WTC11 (cell line): ENCODE measurements at regions not wholly inside any gene's neighbourhood (a gene's known extent, or its start where the extent isn't known, plus 50 kb on each side); places are given as distances from the start of the nearest gene placed in this dataset.

Experiments used
- ATAC-seq: fragments of 200-7000 bp; cut with Tn5 transposase; 2 replicates; pipeline ENCODE4 v1.10.0; 2021; ENCODE audit warnings: mild to moderate bottlenecking, moderate library complexity
- CTCF ChIA-PET: fragments of 300-600 bp; sonication (Branson Sonifier 250); formaldehyde crosslinking; loops from one replicate; lab custom pipeline; 2021; ENCODE audit warnings: antibody characterized with exemption; lab: Charles Lee
- POLR2A ChIA-PET: fragments of 350-600 bp; sonication (Branson Sonifier 250); formaldehyde crosslinking; loops from one replicate; lab custom pipeline; 2021; ENCODE audit warnings: antibody characterized with exemption; lab: Charles Lee
- DNase-seq: peaks from one replicate; pipeline ENCODE4 v3.0.0; 2021; ENCODE audit warnings: low spot score
- H3K27ac Mint-ChIP-seq: 2 replicates; pipeline ENCODE4 v1.8.0; 2021; ENCODE audit warnings: mixed read lengths
- H3K27me3 Mint-ChIP-seq: 2 replicates; pipeline ENCODE4 v1.8.0; 2021; ENCODE audit warnings: low read depth, mild to moderate bottlenecking, moderate library complexity, mixed read lengths
- H3K36me3 Mint-ChIP-seq: 2 replicates; pipeline ENCODE4 v1.8.0; 2021; ENCODE audit warnings: mixed read lengths
- H3K4me1 Mint-ChIP-seq: 2 replicates; pipeline ENCODE4 v1.8.0; 2022; ENCODE audit warnings: mixed read lengths
- H3K4me3 Mint-ChIP-seq: 2 replicates; pipeline ENCODE4 v1.8.0; 2021; ENCODE audit warnings: mild to moderate bottlenecking, moderate library complexity, mixed read lengths
- H3K9me3 Mint-ChIP-seq: 2 replicates; pipeline ENCODE4 v1.8.0; 2021; ENCODE audit warnings: mixed read lengths
- FOXJ3 ChIP-seq: sonication (generic); formaldehyde crosslinking; IDR thresholded peaks from 2 replicates; pipeline ENCODE4 v1.9.0; 2021; ENCODE audit warnings: missing genetic modification reagents, mild to moderate bottlenecking, borderline replicate concordance
- FOXK1 ChIP-seq: sonication (generic); formaldehyde crosslinking; IDR thresholded peaks from 2 replicates; pipeline ENCODE4 v1.8.0; 2022; ENCODE audit warnings: mild to moderate bottlenecking, moderate library complexity, missing genetic modification reagents
- GTF2I ChIP-seq: fragments of 250-450 bp; sonication (Bioruptor Pico); conservative IDR thresholded peaks from 2 replicates; pipeline ENCODE4 v1.4.0; 2021; ENCODE audit warnings: mild to moderate bottlenecking
- MYBL2 ChIP-seq: sonication (generic); formaldehyde crosslinking; IDR thresholded peaks from 2 replicates; pipeline ENCODE4 v1.8.1; 2023; ENCODE audit warnings: mild to moderate bottlenecking, moderate library complexity, missing genetic modification reagents
- SMAD3 ChIP-seq: sonication (generic); formaldehyde crosslinking; IDR thresholded peaks from 2 replicates; pipeline ENCODE4 v1.8.0; 2022; ENCODE audit warnings: missing genetic modification reagents, mild to moderate bottlenecking, borderline replicate concordance
- ZNF232 ChIP-seq: sonication (generic); formaldehyde crosslinking; IDR thresholded peaks from 2 replicates; pipeline ENCODE4 v1.8.0; 2022; ENCODE audit warnings: mild to moderate bottlenecking, missing genetic modification reagents
- ZNF423 ChIP-seq: fragments of 250-450 bp; sonication (Bioruptor Pico); IDR thresholded peaks from 2 replicates; pipeline ENCODE4 v2.1.2; 2022; ENCODE audit warnings: mild to moderate bottlenecking, moderate library complexity
- TF ChIP-seq, protein P1 (sequence below): fragments of 250-450 bp; sonication (Bioruptor Pico); IDR thresholded peaks from 2 replicates; pipeline ENCODE4 v2.1.2; 2022; ENCODE audit warnings: mild to moderate bottlenecking, moderate library complexity
- TF ChIP-seq, protein P2 (sequence below): sonication (generic); formaldehyde crosslinking; conservative IDR thresholded peaks from 2 replicates; pipeline ENCODE4 v1.8.1; 2022; ENCODE audit warnings: mild to moderate bottlenecking, missing genetic modification reagents
- TF ChIP-seq, protein P3 (sequence below): sonication (generic); formaldehyde crosslinking; IDR thresholded peaks from 2 replicates; pipeline ENCODE4 v1.8.1; 2023; ENCODE audit warnings: mild to moderate bottlenecking, missing genetic modification reagents, moderate library complexity
- TF ChIP-seq, protein P4 (sequence below): fragments of 250-450 bp; sonication (Bioruptor Pico); IDR thresholded peaks from 2 replicates; pipeline ENCODE4 v1.9.0; 2021; ENCODE audit warnings: moderate library complexity, mild to moderate bottlenecking, inconsistent platforms, borderline replicate concordance
- TF ChIP-seq, protein P5 (sequence below): sonication (generic); formaldehyde crosslinking; IDR thresholded peaks from 2 replicates; pipeline ENCODE4 v1.8.0; 2023; ENCODE audit warnings: missing genetic modification reagents
- TF ChIP-seq, protein P6 (sequence below): fragments of 250-450 bp; sonication (Bioruptor Pico); IDR thresholded peaks from 2 replicates; pipeline ENCODE4 v1.9.0; 2021; ENCODE audit warnings: mild to moderate bottlenecking, borderline replicate concordance

DNA sequence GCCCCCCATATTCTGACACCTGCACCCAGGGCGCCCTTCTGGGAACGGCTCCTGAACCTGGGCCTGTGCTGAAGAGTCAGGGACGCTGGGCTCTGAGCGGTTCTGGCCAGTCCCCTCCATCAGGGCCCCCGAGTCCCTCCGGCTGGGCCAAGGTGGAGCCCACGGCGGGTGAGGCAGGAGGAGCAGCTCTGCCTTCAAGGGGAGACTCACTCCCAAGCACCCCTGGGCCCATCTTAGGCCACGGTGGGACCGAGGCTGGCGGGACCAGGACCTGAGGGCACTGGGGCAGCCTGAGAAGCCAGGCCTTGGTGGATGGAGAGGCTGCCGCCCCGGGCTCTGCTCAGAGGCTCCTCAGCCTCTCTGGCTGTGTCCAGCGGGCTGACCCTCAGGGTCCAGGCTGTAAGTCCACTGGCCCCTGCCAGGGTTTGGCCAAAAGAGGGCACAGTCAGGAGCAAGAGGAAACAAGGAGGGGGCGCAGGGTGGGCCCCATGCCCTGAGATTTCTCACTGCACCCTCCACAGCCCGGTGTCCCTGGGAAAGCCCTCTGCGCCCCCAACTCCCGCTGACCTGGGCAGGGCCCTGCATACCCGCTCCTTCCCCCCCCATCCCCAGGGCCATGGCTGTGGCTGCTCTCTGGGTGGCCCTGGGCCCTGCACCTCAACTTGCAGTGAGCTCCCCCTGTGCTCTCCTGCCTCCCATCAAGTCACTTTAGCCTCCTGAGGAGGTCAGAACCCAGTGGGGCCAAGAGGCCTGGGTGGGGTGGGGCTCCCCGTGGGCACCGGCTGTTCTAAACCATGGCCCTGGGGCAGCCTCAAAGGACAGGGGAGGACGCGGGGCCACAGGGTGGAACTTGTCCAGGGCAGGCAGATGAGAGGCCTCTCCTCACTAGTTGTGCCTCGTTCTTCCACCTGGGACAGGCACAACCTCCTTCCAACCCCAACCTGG lies 266.4 kb upstream of the SFSWAP start:
- no peak for TF ChIP-seq MYBL2
- TF ChIP-seq, protein P1, sequence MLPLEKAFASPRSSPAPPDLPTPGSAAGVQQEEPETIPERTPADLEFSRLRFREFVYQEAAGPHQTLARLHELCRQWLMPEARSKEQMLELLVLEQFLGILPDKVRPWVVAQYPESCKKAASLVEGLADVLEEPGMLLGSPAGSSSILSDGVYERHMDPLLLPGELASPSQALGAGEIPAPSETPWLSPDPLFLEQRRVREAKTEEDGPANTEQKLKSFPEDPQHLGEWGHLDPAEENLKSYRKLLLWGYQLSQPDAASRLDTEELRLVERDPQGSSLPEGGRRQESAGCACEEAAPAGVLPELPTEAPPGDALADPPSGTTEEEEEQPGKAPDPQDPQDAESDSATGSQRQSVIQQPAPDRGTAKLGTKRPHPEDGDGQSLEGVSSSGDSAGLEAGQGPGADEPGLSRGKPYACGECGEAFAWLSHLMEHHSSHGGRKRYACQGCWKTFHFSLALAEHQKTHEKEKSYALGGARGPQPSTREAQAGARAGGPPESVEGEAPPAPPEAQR, result no peak
- no peak for TF ChIP-seq GTF2I (CRISPR knock-in tag)
- TF ChIP-seq, protein P2, sequence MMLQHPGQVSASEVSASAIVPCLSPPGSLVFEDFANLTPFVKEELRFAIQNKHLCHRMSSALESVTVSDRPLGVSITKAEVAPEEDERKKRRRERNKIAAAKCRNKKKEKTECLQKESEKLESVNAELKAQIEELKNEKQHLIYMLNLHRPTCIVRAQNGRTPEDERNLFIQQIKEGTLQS (CRISPR knock-in tag), result no peak
- TF ChIP-seq, protein P3, sequence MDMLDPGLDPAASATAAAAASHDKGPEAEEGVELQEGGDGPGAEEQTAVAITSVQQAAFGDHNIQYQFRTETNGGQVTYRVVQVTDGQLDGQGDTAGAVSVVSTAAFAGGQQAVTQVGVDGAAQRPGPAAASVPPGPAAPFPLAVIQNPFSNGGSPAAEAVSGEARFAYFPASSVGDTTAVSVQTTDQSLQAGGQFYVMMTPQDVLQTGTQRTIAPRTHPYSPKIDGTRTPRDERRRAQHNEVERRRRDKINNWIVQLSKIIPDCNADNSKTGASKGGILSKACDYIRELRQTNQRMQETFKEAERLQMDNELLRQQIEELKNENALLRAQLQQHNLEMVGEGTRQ, result no peak
- no peak for TF ChIP-seq SMAD3
- TF ChIP-seq ZNF423 (CRISPR knock-in tag), result no peak
- TF ChIP-seq FOXJ3 (CRISPR knock-in tag), result no peak
- TF ChIP-seq, protein P4, sequence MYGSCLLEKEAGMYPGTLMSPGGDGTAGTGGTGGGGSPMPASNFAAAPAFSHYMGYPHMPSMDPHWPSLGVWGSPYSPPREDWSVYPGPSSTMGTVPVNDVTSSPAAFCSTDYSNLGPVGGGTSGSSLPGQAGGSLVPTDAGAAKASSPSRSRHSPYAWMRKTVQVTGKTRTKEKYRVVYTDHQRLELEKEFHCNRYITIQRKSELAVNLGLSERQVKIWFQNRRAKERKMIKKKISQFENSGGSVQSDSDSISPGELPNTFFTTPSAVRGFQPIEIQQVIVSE (CRISPR knock-in tag), result no peak
- TF ChIP-seq FOXK1 (CRISPR knock-in tag), result no peak
- TF ChIP-seq, protein P5, sequence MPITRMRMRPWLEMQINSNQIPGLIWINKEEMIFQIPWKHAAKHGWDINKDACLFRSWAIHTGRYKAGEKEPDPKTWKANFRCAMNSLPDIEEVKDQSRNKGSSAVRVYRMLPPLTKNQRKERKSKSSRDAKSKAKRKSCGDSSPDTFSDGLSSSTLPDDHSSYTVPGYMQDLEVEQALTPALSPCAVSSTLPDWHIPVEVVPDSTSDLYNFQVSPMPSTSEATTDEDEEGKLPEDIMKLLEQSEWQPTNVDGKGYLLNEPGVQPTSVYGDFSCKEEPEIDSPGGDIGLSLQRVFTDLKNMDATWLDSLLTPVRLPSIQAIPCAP (CRISPR knock-in tag), result no peak
- TF ChIP-seq, all 79 proteins: peak for 0
- no peak overlapping the region for H3K27ac Mint-ChIP-seq
- H3K4me3 Mint-ChIP-seq, result no peak overlapping the region
- no peak for DNase-seq
- H3K9me3 Mint-ChIP-seq, result no peaks in the 10 kb centered on the region
- no peaks in the 10 kb centered on the region for H3K27me3 Mint-ChIP-seq
- no peak for ATAC-seq
- H3K36me3 Mint-ChIP-seq, result no peaks in the 10 kb centered on the region
- POLR2A ChIA-PET, result no interaction called here
- CTCF ChIA-PET, result interaction anchor here (1.1 kb wide), 1 partner anchor 8 kb away, joined by 3 read pairs; no protein-coding TSS in a partner anchor
- peaks cover 18% of the 10 kb centered on the region for H3K4me1 Mint-ChIP-seq

DNA sequence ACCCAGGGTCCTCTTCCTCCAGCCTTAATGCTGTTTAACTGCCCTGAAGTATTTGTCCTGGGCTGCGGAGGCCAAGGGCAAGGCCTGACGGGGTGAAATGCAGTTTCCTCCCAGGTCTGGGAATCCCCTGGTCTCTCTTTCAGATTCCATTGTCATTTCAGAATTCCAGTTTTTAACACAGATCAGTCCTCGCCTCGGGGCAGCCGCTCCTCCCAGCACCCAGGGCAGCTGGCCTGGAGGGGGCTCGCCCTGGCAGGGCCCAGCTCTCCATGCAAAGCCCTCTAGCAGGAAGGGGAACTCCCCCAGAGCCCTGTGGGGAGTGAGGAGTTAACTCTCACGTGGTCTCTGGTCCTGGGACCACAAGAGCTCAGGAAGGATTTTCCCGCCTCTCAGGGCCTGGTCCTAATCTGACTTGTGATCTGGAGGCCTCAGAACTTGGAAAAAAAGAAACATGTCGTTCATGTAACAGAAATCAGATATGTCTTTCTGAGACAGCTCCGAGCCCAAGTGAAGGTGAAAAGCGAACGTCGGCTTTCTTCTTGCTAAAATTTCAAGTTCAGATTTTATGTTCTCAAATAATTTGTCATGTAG lies 265.6 kb upstream of the SFSWAP start:
- H3K4me3 Mint-ChIP-seq, result no peak overlapping the region
- no peaks in the 10 kb centered on the region for H3K27me3 Mint-ChIP-seq
- H3K4me1 Mint-ChIP-seq, result peaks cover 18% of the 10 kb centered on the region
- ChIA-PET CTCF (no interaction called here), POLR2A (no interaction called here)
- TF ChIP-seq, protein P3, result peak; percentile 44; the same call in 1 of the 2 replicates
- TF ChIP-seq, protein P6, sequence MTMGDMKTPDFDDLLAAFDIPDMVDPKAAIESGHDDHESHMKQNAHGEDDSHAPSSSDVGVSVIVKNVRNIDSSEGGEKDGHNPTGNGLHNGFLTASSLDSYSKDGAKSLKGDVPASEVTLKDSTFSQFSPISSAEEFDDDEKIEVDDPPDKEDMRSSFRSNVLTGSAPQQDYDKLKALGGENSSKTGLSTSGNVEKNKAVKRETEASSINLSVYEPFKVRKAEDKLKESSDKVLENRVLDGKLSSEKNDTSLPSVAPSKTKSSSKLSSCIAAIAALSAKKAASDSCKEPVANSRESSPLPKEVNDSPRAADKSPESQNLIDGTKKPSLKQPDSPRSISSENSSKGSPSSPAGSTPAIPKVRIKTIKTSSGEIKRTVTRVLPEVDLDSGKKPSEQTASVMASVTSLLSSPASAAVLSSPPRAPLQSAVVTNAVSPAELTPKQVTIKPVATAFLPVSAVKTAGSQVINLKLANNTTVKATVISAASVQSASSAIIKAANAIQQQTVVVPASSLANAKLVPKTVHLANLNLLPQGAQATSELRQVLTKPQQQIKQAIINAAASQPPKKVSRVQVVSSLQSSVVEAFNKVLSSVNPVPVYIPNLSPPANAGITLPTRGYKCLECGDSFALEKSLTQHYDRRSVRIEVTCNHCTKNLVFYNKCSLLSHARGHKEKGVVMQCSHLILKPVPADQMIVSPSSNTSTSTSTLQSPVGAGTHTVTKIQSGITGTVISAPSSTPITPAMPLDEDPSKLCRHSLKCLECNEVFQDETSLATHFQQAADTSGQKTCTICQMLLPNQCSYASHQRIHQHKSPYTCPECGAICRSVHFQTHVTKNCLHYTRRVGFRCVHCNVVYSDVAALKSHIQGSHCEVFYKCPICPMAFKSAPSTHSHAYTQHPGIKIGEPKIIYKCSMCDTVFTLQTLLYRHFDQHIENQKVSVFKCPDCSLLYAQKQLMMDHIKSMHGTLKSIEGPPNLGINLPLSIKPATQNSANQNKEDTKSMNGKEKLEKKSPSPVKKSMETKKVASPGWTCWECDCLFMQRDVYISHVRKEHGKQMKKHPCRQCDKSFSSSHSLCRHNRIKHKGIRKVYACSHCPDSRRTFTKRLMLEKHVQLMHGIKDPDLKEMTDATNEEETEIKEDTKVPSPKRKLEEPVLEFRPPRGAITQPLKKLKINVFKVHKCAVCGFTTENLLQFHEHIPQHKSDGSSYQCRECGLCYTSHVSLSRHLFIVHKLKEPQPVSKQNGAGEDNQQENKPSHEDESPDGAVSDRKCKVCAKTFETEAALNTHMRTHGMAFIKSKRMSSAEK (CRISPR knock-in tag), result no peak
- TF ChIP-seq ZNF232 (CRISPR knock-in tag), result no peak
- TF ChIP-seq, protein P5 (CRISPR knock-in tag), result no peak
- no peak overlapping the region for H3K27ac Mint-ChIP-seq
- no peaks in the 10 kb centered on the region for H3K9me3 Mint-ChIP-seq
- DNase-seq (no peak), ATAC-seq (no peak)
- no peaks in the 10 kb centered on the region for H3K36me3 Mint-ChIP-seq
